PC-3 (cell line): ENCODE measurements at regions not wholly inside any gene's neighbourhood (a gene's known extent, or its start where the extent isn't known, plus 50 kb on each side); places are given as distances from the start of the nearest gene placed in this dataset.
A peak's percentile ranks its signal among the peaks of the same experiment; 100 is the strongest.

ENCODE experiments used
- ATAC-seq: fragments of 200-7000 bp; cut with Tn5 transposase; 2 replicates; pipeline ENCODE4 v1.9.1; 2020; ENCODE audit warnings: mild to moderate bottlenecking, moderate library complexity
- BruUV-seq: library from RNA; stranded (reverse); fragments of 400-500 nt; replicated peaks from 2 replicates; lab custom pipeline; 2021; lab: Mats Ljungman, UMichigan
- CTCF ChIA-PET: fragments of 300-600 bp; sonication (Branson Sonifier 250); formaldehyde crosslinking; loops from one replicate; lab custom pipeline; 2022; ENCODE audit warnings: antibody characterized with exemption; lab: Charles Lee
- POLR2A ChIA-PET: fragments of 300-600 bp; sonication (Branson Sonifier 250); formaldehyde crosslinking; loops from one replicate; lab custom pipeline; 2022; ENCODE audit warnings: antibody characterized with exemption; ENCODE audit not compliant: unreplicated experiment; lab: Charles Lee
- DNase-seq: peaks from one replicate; pipeline ENCODE4 v3.0.0-alpha.2; 2015
- H2AFZ ChIP-seq: fragments of 300-600 bp; sonication (generic); 2 replicates; pipeline ENCODE4 v1.6.0; 2016; ENCODE audit warnings: antibody characterized with exemption, low read length
- H3F3A ChIP-seq: fragments of 300-600 bp; sonication (generic); one replicate; pipeline ENCODE4 v1.6.0; 2017; ENCODE audit warnings: antibody characterized with exemption, low read length, control low read depth, mild to moderate bottlenecking; ENCODE audit not compliant: unreplicated experiment
- H3K27ac ChIP-seq: fragments of 300-600 bp; sonication (generic); 2 replicates; pipeline ENCODE4 v1.5.1; 2016; ENCODE audit warnings: mild to moderate bottlenecking, low read length
- H3K27me3 ChIP-seq: fragments of 300-600 bp; sonication (generic); 2 replicates; pipeline ENCODE4 v1.6.1; 2016; ENCODE audit warnings: low read length, mixed read lengths
- H3K36me3 ChIP-seq: fragments of 300-600 bp; sonication (generic); 2 replicates; pipeline ENCODE4 v1.6.1; 2016; ENCODE audit warnings: low read depth, mixed run types, low read length, mixed read lengths
- H3K4me1 ChIP-seq: fragments of 300-600 bp; sonication (generic); 2 replicates; pipeline ENCODE4 v1.5.1; 2016; ENCODE audit warnings: low read length; ENCODE audit not compliant: insufficient read depth
- H3K4me2 ChIP-seq: fragments of 300-600 bp; sonication (generic); 2 replicates; pipeline ENCODE4 v1.6.0; 2016; ENCODE audit warnings: low read length
- H3K4me3 ChIP-seq: fragments of 300-600 bp; sonication (generic); 2 replicates; pipeline ENCODE4 v1.5.1; 2016; ENCODE audit warnings: mild to moderate bottlenecking, low read length, mixed read lengths
- H3K79me2 ChIP-seq: fragments of 300-600 bp; sonication (generic); 2 replicates; pipeline ENCODE4 v1.6.1; 2017; ENCODE audit warnings: low read length, mixed read lengths
- H3K9ac ChIP-seq: fragments of 300-600 bp; sonication (generic); 2 replicates; pipeline ENCODE4 v1.6.0; 2016; ENCODE audit warnings: mild to moderate bottlenecking, low read length
- H3K9me2 ChIP-seq: fragments of 300-600 bp; sonication (generic); replicated peaks from 2 replicates; pipeline ENCODE4 v1.6.1; 2016; ENCODE audit warnings: mixed run types, low read length, mixed read lengths
- H3K9me3 ChIP-seq: fragments of 300-600 bp; sonication (generic); 2 replicates; pipeline ENCODE4 v1.6.1; 2016; ENCODE audit warnings: low read length, mixed read lengths
- H4K20me1 ChIP-seq: fragments of 300-600 bp; sonication (generic); 2 replicates; pipeline ENCODE4 v1.6.1; 2016; ENCODE audit warnings: low read length, mixed read lengths
- CTCF ChIP-seq: fragments of 300-600 bp; sonication (generic); conservative IDR thresholded peaks from 2 replicates; pipeline ENCODE4 v1.5.1; 2017; ENCODE audit warnings: antibody characterized with exemption, low read depth, mild to moderate bottlenecking, low read length
- EZH2 ChIP-seq: fragments of 300-600 bp; sonication (generic); IDR thresholded peaks from one replicate; pipeline ENCODE4 v1.6.1; 2017; ENCODE audit warnings: antibody characterized with exemption, mild to moderate bottlenecking, low read length; ENCODE audit not compliant: unreplicated experiment
- EZH2phosphoT487 ChIP-seq: fragments of 300-600 bp; sonication (generic); IDR thresholded peaks from 2 replicates; pipeline ENCODE4 v1.6.1; 2018; ENCODE audit warnings: mild to moderate bottlenecking, antibody characterized with exemption, low read length, borderline replicate concordance
- intact Hi-C: fragments of 100-400 bp; cut with micrococcal nuclease; formaldehyde crosslinking; loops from 2 replicates; pipeline ENCODE4 v1.9.0; 2023

- H3K27ac ChIP-seq = no peak overlapping the region
- CTCF ChIA-PET = no interaction called here
Measured at GRCh38 chr6:164911873-164912580, 397.4 kb downstream of the C6orf118 start.

GRCh38 chr6:164911151-164911550 lies 398.3 kb downstream of the C6orf118 start:
- POLR2A ChIA-PET = no interaction called here
- CTCF ChIA-PET = no interaction called here

More at GRCh38 chr6:164911873-164912580, 397.4 kb downstream of the C6orf118 start:
- Histone ChIP-seq H3K4me3 (no peak overlapping the region), H3K9ac (no peak overlapping the region), H3K36me3 (no peaks in the 10 kb centered on the region), H3K79me2 (no peaks in the 10 kb centered on the region), H3K4me2 (no peak overlapping the region), H3K9me3 (no peaks in the 10 kb centered on the region), H4K20me1 (no peaks in the 10 kb centered on the region), H3K27me3 (no peaks in the 10 kb centered on the region), H3K9me2 (no peaks in the 10 kb centered on the region), H2AFZ (no peak overlapping the region), H3K4me1 (no peaks in the 10 kb centered on the region), H3F3A (no peaks in the 10 kb centered on the region)
- intact Hi-C loops = no loop called here
- no peak for ATAC-seq
- no TSS peak for BruUV-seq
- no peak for DNase-seq
- TF ChIP-seq EZH2 (no peak), EZH2phosphoT487 (no peak)
- POLR2A ChIA-PET = no interaction called here

GRCh38 chr6:164906766-164907165 lies 402.6 kb downstream of the C6orf118 start:
- Histone ChIP-seq H3K79me2 (no peaks in the 10 kb centered on the region), H3K9ac (no peak overlapping the region), H3K36me3 (no peaks in the 10 kb centered on the region), H4K20me1 (no peaks in the 10 kb centered on the region), H3K4me2 (no peak overlapping the region), H3K9me3 (no peaks in the 10 kb centered on the region), H3K9me2 (no peaks in the 10 kb centered on the region), H3K4me1 (no peaks in the 10 kb centered on the region), H3K4me3 (no peak overlapping the region), H3K27ac (no peak overlapping the region), H3K27me3 (no peaks in the 10 kb centered on the region), H3F3A (no peaks in the 10 kb centered on the region), H2AFZ (no peak overlapping the region)
- DNase-seq = no peak
- no TSS peak for BruUV-seq
- POLR2A ChIA-PET = no interaction called here
- intact Hi-C loops = loop anchor here (5.0 kb wide), 1 partner anchor 679 kb away; no protein-coding TSS in a partner anchor
- TF ChIP-seq EZH2 = no peak
- TF ChIP-seq CTCF = no peak
- no peak for TF ChIP-seq EZH2phosphoT487
- CTCF ChIA-PET = no interaction called here
- no peak for ATAC-seq

More at GRCh38 chr6:164911151-164911550, 398.3 kb downstream of the C6orf118 start:
- ATAC-seq = no peak
- no peaks in the 10 kb centered on the region for H3K9me2 ChIP-seq
- H3K27me3 ChIP-seq = no peaks in the 10 kb centered on the region
- no TSS peak for BruUV-seq
- no peak overlapping the region for H3K9ac ChIP-seq
- peak overlapping the region; percentile 34; the same call in 1 of the 2 replicates for H3K4me2 ChIP-seq
- TF ChIP-seq EZH2phosphoT487 (no peak), EZH2 (no peak), CTCF (no peak)
- H4K20me1 ChIP-seq = no peaks in the 10 kb centered on the region
- no peak overlapping the region for H2AFZ ChIP-seq
- no peak overlapping the region for H3K4me3 ChIP-seq
- intact Hi-C loops = no loop called here
- H3K79me2 ChIP-seq = no peaks in the 10 kb centered on the region
- H3K27ac ChIP-seq = no peak overlapping the region
- H3F3A ChIP-seq = no peaks in the 10 kb centered on the region
- DNase-seq = no peak
- H3K36me3 ChIP-seq = no peaks in the 10 kb centered on the region
- H3K4me1 ChIP-seq = no peaks in the 10 kb centered on the region
- H3K9me3 ChIP-seq = no peaks in the 10 kb centered on the region
